ENCODE measurements at regions not wholly inside any gene's neighbourhood (a gene's known extent, or its start where the extent isn't known, plus 50 kb on each side); places are given as distances from the start of the nearest gene placed in this dataset.

- DNase-seq: no peak
Measured at GRCh38 chr1:11596295-11596694, 57.9 kb downstream of the FBXO2 start.

- DNase-seq: no peak
Measured at GRCh38 chr1:11595285-11595684, 58.9 kb downstream of the FBXO2 start.

GRCh38 chr1:11594625-11595024 is 59.6 kb downstream of the FBXO2 start:
- DNase-seq: no peak

- peak; percentile 36 for DNase-seq
Measured at GRCh38 chr1:11594222-11594621, 60.0 kb downstream of the FBXO2 start.

- DNase-seq: no peak
Measured at GRCh38 chr1:11592752-11593151, 61.5 kb downstream of the FBXO2 start.

- no peak for DNase-seq
Measured at GRCh38 chr1:11590395-11590794, 63.8 kb downstream of the FBXO2 start.
